ENCODE measurements at regions not wholly inside any gene's neighbourhood (a gene's known extent, or its start where the extent isn't known, plus 50 kb on each side); places are given as distances from the start of the nearest gene placed in this dataset.

DNA sequence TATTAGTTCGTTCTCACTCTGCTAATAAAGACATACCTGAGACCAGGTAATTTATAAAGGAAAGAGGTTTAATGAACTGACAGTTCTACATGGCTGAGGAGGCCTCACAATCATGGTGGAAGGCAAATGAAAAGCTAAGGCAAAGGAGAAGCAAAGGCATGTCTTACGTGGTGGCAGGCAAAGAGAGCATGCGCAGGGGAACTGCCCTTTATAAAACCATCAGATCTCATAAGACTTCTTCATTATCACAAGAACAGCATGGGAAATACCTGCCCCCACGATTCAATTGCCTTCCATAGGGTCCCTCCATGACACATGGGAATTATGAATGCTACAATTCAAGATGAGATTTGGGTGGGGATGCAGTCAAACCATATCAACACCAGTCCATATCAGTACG, 133.5 kb downstream of the ZNF621 start:
- TF ChIP-seq RBBP5 (IDR thresholded peaks at IDR 0.05; ENCODE audit: borderline replicate concordance, insufficient read depth, low read length, poor library complexity, severe bottlenecking) (no peak), RCOR1 (IDR thresholded peaks at IDR 0.05; ENCODE audit: borderline replicate concordance in 1 of 2, low read depth in 2 of 2, low read length in 2 of 2) (no peak), POLR2A (conservative IDR thresholded peaks at IDR 0.05) (no peak), MAFK (IDR thresholded peaks at IDR 0.05; ENCODE audit: low read length) (no peak), ZNF444 (CRISPR knock-in tag; IDR thresholded peaks at IDR 0.05) (no peak), TCF7L2 (IDR thresholded peaks at IDR 0.05; ENCODE audit: low read depth, low read length) (no peak), ZNF57 (CRISPR knock-in tag; IDR thresholded peaks at IDR 0.05) (no peak), CXXC5 (CRISPR knock-in tag; IDR thresholded peaks at IDR 0.05) (no peak), TBP (optimal IDR thresholded peaks at IDR 0.05; ENCODE audit: low read depth, low read length) (no peak)
- TF ChIP-seq, protein P1, sequence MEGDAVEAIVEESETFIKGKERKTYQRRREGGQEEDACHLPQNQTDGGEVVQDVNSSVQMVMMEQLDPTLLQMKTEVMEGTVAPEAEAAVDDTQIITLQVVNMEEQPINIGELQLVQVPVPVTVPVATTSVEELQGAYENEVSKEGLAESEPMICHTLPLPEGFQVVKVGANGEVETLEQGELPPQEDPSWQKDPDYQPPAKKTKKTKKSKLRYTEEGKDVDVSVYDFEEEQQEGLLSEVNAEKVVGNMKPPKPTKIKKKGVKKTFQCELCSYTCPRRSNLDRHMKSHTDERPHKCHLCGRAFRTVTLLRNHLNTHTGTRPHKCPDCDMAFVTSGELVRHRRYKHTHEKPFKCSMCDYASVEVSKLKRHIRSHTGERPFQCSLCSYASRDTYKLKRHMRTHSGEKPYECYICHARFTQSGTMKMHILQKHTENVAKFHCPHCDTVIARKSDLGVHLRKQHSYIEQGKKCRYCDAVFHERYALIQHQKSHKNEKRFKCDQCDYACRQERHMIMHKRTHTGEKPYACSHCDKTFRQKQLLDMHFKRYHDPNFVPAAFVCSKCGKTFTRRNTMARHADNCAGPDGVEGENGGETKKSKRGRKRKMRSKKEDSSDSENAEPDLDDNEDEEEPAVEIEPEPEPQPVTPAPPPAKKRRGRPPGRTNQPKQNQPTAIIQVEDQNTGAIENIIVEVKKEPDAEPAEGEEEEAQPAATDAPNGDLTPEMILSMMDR (IDR thresholded peaks at IDR 0.05 in 2 of 3, conservative IDR thresholded peaks at IDR 0.05 in 1 of 3; ENCODE audit: insufficient read depth in 2 of 3, low read depth in 1 of 3, low read length in 3 of 3): no peak
